Neural cell (in vitro differentiated cells): ENCODE measurements at regions not wholly inside any gene's neighbourhood (a gene's known extent, or its start where the extent isn't known, plus 50 kb on each side); places are given as distances from the start of the nearest gene placed in this dataset.

ENCODE experiments used
- CTCF ChIP-seq: fragments of 450-650 bp; IDR thresholded peaks from 2 replicates; pipeline ENCODE4 v1.5.1; 2014; ENCODE audit warnings: antibody characterized with exemption, mild to moderate bottlenecking, moderate library complexity; ENCODE audit not compliant: poor library complexity, severe bottlenecking
- EP300 ChIP-seq: fragments of 450-650 bp; conservative IDR thresholded peaks from 2 replicates; pipeline ENCODE4 v1.6.1; 2014; ENCODE audit warnings: antibody characterized with exemption, mild to moderate bottlenecking, moderate library complexity; ENCODE audit not compliant: poor library complexity, severe bottlenecking
- EZH2 ChIP-seq: fragments of 200-600, 300-800 bp; shearing (Covaris generic), sonication (generic); IDR thresholded peaks from 2 replicates; pipeline ENCODE4 v1.6.1; 2014; ENCODE audit warnings: antibody characterized with exemption, low read length, borderline replicate concordance, mild to moderate bottlenecking; ENCODE audit not compliant: insufficient read depth, poor library complexity, severe bottlenecking
- MXI1 ChIP-seq: fragments of 450-650 bp; conservative IDR thresholded peaks from 2 replicates; pipeline ENCODE4 v1.6.1; 2014; ENCODE audit warnings: antibody characterized with exemption, mild to moderate bottlenecking; ENCODE audit not compliant: poor library complexity, severe bottlenecking
- POLR2AphosphoS5 ChIP-seq: IDR thresholded peaks from 2 replicates; pipeline ENCODE4 v1.6.1; 2012
- SMC3 ChIP-seq: fragments of 450-650 bp; conservative IDR thresholded peaks from 2 replicates; pipeline ENCODE4 v1.6.1; 2014; ENCODE audit warnings: antibody characterized with exemption, mild to moderate bottlenecking, moderate library complexity; ENCODE audit not compliant: poor library complexity
- TAF1 ChIP-seq: IDR thresholded peaks from 2 replicates; pipeline ENCODE4 v1.6.1; 2012; ENCODE audit warnings: low read depth

DNA sequence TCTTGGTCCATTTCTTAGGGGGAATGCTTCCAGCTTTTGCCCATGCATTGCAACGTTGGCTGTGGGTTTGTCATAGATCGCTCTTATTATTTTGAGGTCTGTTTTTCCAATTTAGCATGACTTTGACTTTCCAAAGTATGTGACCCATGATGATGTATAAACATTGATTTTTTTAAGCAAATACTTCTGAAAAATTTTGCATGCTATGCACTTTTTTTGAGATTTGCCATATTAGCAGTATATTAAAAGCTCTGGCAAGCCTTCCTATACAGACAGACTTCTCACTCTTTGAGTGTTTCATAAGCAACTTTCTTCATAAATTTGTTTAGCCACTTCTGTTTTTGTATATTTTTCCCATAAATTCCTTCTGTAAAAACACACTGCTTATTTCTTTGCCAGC, 746.4 kb upstream of the LCORL start:
- TF ChIP-seq CTCF (no peak), POLR2AphosphoS5 (no peak), MXI1 (no peak), EP300 (no peak), TAF1 (no peak), EZH2 (no peak), SMC3 (no peak)
